GM12874 (cell line): ENCODE measurements at regions not wholly inside any gene's neighbourhood (a gene's known extent, or its start where the extent isn't known, plus 50 kb on each side); places are given as distances from the start of the nearest gene placed in this dataset.

Experiments
- TF ChIP-seq, protein P1 (sequence below): IDR thresholded peaks from 2 replicates; pipeline ENCODE4 v1.5.1; 2011; ENCODE audit warnings: low read depth, mild to moderate bottlenecking, control low read depth, low read length, moderate library complexity; ENCODE audit not compliant: insufficient read depth

GRCh38 chr11:25860677-25861450 is 471.1 kb upstream of the ANO3 start:
- TF ChIP-seq, protein P1, sequence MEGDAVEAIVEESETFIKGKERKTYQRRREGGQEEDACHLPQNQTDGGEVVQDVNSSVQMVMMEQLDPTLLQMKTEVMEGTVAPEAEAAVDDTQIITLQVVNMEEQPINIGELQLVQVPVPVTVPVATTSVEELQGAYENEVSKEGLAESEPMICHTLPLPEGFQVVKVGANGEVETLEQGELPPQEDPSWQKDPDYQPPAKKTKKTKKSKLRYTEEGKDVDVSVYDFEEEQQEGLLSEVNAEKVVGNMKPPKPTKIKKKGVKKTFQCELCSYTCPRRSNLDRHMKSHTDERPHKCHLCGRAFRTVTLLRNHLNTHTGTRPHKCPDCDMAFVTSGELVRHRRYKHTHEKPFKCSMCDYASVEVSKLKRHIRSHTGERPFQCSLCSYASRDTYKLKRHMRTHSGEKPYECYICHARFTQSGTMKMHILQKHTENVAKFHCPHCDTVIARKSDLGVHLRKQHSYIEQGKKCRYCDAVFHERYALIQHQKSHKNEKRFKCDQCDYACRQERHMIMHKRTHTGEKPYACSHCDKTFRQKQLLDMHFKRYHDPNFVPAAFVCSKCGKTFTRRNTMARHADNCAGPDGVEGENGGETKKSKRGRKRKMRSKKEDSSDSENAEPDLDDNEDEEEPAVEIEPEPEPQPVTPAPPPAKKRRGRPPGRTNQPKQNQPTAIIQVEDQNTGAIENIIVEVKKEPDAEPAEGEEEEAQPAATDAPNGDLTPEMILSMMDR = no peak

GRCh38 chr11:25862159-25862558 is 469.8 kb upstream of the ANO3 start:
- TF ChIP-seq, protein P1 = no peak

GRCh38 chr11:25863986-25864385 is 467.9 kb upstream of the ANO3 start:
- TF ChIP-seq, protein P1 = no peak

DNA sequence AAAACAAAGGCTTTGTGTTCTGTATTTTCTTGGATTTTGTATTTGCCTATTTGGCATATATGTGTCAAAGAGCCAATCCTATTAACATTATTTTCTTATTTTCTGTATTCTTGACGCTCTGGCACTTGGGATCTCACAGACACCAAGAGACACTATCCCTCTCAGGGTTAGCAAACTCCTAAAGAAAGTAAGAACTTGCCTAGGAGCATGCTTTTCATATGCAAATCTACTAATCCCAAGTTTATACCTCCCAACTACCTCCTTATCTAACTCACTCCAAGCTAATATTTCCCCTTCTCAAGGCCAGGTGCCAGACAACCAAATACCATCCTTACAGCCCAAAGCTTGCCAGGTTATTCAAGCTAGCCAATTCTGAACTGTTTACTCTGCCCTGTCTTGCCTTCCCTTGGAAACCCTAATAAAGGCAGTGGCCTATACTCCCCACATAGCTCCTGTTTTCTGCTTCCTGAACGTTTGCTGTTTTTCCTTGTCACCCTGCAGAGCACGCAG is 455.4 kb upstream of the ANO3 start:
- TF ChIP-seq, protein P1 = no peak

- TF ChIP-seq, protein P1 = no peak
Measured at GRCh38 chr11:25886036-25886435, 445.9 kb upstream of the ANO3 start.

DNA sequence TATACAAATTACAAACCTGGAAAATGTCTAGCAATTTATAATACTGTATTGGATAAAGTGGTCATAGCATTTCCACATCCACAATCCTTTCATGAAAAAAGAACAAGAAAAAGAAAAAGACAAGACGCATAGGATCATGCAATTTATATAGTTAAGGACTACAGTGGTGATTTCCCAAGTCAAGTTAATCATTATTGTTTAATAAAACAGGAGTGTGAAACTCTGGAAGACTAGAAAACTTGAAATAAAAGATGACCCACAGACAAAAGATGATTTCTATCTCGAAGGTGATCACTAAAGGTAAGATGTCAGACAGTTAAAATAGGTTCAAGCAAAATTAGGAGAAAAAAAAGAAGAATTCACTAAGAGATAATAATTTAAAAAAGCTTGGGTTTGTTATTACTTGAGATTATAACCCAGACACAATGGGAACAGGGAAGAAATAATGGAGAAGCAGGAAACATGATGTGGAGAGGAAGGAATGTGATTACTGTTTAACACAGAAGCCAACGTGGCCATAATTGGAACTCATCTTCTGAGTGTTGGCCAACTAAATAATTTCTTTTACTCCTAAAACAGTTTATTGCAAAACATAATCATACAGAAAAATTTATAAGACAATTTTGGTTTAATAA is 441.2 kb upstream of the ANO3 start:
- TF ChIP-seq, protein P1 = no peak

GRCh38 chr11:25891960-25892359 is 440.0 kb upstream of the ANO3 start:
- TF ChIP-seq, protein P1 = no peak
